ENCODE measurements at regions not wholly inside any gene's neighbourhood (a gene's known extent, or its start where the extent isn't known, plus 50 kb on each side); places are given as distances from the start of the nearest gene placed in this dataset.

GRCh38 chr3:84299329-84299728 lies 659.5 kb upstream of the CADM2 start:
- TF ChIP-seq CTCF (conservative IDR thresholded peaks at IDR 0.05; ENCODE audit: low read length) (no peak), EZH2phosphoT487 (IDR thresholded peaks at IDR 0.05; ENCODE audit: borderline replicate concordance) (no peak)
